ENCODE measurements at regions not wholly inside any gene's neighbourhood (a gene's known extent, or its start where the extent isn't known, plus 50 kb on each side); places are given as distances from the start of the nearest gene placed in this dataset.

DNA sequence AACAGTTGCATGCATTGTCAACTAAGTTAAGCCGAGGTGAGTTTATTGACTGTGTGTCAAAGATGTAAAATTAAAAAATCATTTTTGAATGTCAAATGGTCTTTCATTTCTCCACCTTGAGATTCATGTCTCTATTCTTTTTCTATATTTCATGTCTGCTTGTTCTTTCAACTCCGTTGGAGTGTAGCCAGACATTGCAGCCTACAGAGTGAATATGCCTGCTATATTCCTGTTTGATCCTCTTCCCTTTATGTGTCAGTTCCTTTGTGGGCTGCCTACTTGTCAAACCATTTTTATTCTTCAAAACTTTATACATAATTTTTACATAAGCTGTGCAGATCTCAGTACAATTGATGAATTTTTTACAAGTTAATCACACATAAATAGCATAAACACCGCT lies 1325.8 kb upstream of the PRMT6 start:
- TF ChIP-seq, protein P1, sequence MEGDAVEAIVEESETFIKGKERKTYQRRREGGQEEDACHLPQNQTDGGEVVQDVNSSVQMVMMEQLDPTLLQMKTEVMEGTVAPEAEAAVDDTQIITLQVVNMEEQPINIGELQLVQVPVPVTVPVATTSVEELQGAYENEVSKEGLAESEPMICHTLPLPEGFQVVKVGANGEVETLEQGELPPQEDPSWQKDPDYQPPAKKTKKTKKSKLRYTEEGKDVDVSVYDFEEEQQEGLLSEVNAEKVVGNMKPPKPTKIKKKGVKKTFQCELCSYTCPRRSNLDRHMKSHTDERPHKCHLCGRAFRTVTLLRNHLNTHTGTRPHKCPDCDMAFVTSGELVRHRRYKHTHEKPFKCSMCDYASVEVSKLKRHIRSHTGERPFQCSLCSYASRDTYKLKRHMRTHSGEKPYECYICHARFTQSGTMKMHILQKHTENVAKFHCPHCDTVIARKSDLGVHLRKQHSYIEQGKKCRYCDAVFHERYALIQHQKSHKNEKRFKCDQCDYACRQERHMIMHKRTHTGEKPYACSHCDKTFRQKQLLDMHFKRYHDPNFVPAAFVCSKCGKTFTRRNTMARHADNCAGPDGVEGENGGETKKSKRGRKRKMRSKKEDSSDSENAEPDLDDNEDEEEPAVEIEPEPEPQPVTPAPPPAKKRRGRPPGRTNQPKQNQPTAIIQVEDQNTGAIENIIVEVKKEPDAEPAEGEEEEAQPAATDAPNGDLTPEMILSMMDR (conservative IDR thresholded peaks at IDR 0.05) = no peak
- no peak for TF ChIP-seq EZH2 (IDR thresholded peaks at IDR 0.05; ENCODE audit: low read depth)

All from PC-9 (cell line).